HepG2 (cell line): ENCODE measurements at regions not wholly inside any gene's neighbourhood (a gene's known extent, or its start where the extent isn't known, plus 50 kb on each side); places are given as distances from the start of the nearest gene placed in this dataset.

ENCODE experiments used
- AKAP8 ChIP-seq: sonication (generic); formaldehyde crosslinking; IDR thresholded peaks from 2 replicates; pipeline ENCODE4 v1.5.1; 2020; ENCODE audit warnings: mild to moderate bottlenecking, missing genetic modification reagents
- ARHGAP35 ChIP-seq: sonication (generic); formaldehyde crosslinking; IDR thresholded peaks from 2 replicates; pipeline ENCODE4 v1.9.0; 2022; ENCODE audit warnings: mild to moderate bottlenecking, inconsistent platforms, moderate library complexity, missing genetic modification reagents, borderline replicate concordance
- ARID4A ChIP-seq: sonication (generic); formaldehyde crosslinking; IDR thresholded peaks from 2 replicates; pipeline ENCODE4 v1.5.0; 2020; ENCODE audit warnings: mild to moderate bottlenecking, missing genetic modification reagents, borderline replicate concordance
- CENPBD1 ChIP-seq: sonication (generic); formaldehyde crosslinking; IDR thresholded peaks from 2 replicates; pipeline ENCODE4 v1.8.0; 2022; ENCODE audit warnings: missing genetic modification reagents, low read depth, mild to moderate bottlenecking, borderline replicate concordance
- CERS6 ChIP-seq: sonication (generic); formaldehyde crosslinking; IDR thresholded peaks from 2 replicates; pipeline ENCODE4 v1.5.0; 2020; ENCODE audit warnings: missing genetic modification reagents
- DDIT3 ChIP-seq: sonication (generic); formaldehyde crosslinking; IDR thresholded peaks from 2 replicates; pipeline ENCODE4 v1.4.0; 2020; ENCODE audit warnings: mild to moderate bottlenecking, missing genetic modification reagents
- HOXA7 ChIP-seq: sonication (generic); formaldehyde crosslinking; IDR thresholded peaks from 2 replicates; pipeline ENCODE4 v1.8.1; 2022; ENCODE audit warnings: mild to moderate bottlenecking, missing genetic modification reagents, moderate library complexity
- NR2C2 ChIP-seq: sonication (generic); formaldehyde crosslinking; IDR thresholded peaks from 2 replicates; pipeline ENCODE4 v1.4.0; 2020; ENCODE audit warnings: missing genetic modification reagents, mild to moderate bottlenecking, moderate library complexity, borderline replicate concordance
- RELA ChIP-seq: sonication (generic); formaldehyde crosslinking; IDR thresholded peaks from 2 replicates; pipeline ENCODE4 v1.4.0; 2020; ENCODE audit warnings: missing genetic modification reagents
- RXRB ChIP-seq: IDR thresholded peaks from 2 replicates; pipeline ENCODE4 v1.6.1; 2016; ENCODE audit warnings: borderline replicate concordance, missing genetic modification reagents, missing compliant biosample characterization
- SNAPC2 ChIP-seq: sonication (generic); formaldehyde crosslinking; IDR thresholded peaks from 2 replicates; pipeline ENCODE4 v1.8.1; 2022; ENCODE audit warnings: mild to moderate bottlenecking, missing genetic modification reagents
- SP2 ChIP-seq: sonication (generic); formaldehyde crosslinking; IDR thresholded peaks from 2 replicates; pipeline ENCODE4 v1.5.1; 2020; ENCODE audit warnings: mild to moderate bottlenecking, missing genetic modification reagents
- SYNCRIP ChIP-seq: fragments of 200-400 bp; formaldehyde crosslinking; IDR thresholded peaks from 2 replicates; pipeline ENCODE4 v1.6.1; 2018; ENCODE audit warnings: mild to moderate bottlenecking, low read depth, low read length; ENCODE audit not compliant: insufficient read depth
- TFDP2 ChIP-seq: sonication (generic); formaldehyde crosslinking; IDR thresholded peaks from 2 replicates; pipeline ENCODE4 v1.4.0; 2020; ENCODE audit warnings: missing genetic modification reagents
- ZBTB21 ChIP-seq: sonication (generic); formaldehyde crosslinking; IDR thresholded peaks from 2 replicates; pipeline ENCODE4 v1.4.0; 2020; ENCODE audit warnings: missing genetic modification reagents
- ZIK1 ChIP-seq: sonication (generic); formaldehyde crosslinking; IDR thresholded peaks from 2 replicates; pipeline ENCODE4 v1.5.0; 2020; ENCODE audit warnings: mild to moderate bottlenecking, low read depth, missing genetic modification reagents, borderline replicate concordance
- ZNF256 ChIP-seq: sonication (generic); formaldehyde crosslinking; conservative IDR thresholded peaks from 2 replicates; pipeline ENCODE4 v1.4.0; 2020; ENCODE audit warnings: missing genetic modification reagents
- ZNF44 ChIP-seq: sonication (generic); formaldehyde crosslinking; IDR thresholded peaks from 2 replicates; pipeline ENCODE4 v1.5.1; 2020; ENCODE audit warnings: mild to moderate bottlenecking, missing genetic modification reagents
- ZNF512 ChIP-seq: sonication (generic); formaldehyde crosslinking; IDR thresholded peaks from 2 replicates; pipeline ENCODE4 v1.4.0; 2020; ENCODE audit warnings: mild to moderate bottlenecking, missing genetic modification reagents
- ZNF570 ChIP-seq: sonication (generic); formaldehyde crosslinking; IDR thresholded peaks from 2 replicates; pipeline ENCODE4 v1.4.0; 2020; ENCODE audit warnings: mild to moderate bottlenecking, missing genetic modification reagents, borderline replicate concordance
- ZNF747 ChIP-seq: sonication (generic); formaldehyde crosslinking; IDR thresholded peaks from 2 replicates; pipeline ENCODE4 v1.8.1; 2023; ENCODE audit warnings: missing genetic modification reagents, mild to moderate bottlenecking, borderline replicate concordance
- ZNF766 ChIP-seq: sonication (generic); formaldehyde crosslinking; IDR thresholded peaks from 2 replicates; pipeline ENCODE4 v1.5.0; 2020; ENCODE audit warnings: missing genetic modification reagents, borderline replicate concordance
- ZNF891 ChIP-seq: sonication (generic); formaldehyde crosslinking; IDR thresholded peaks from 2 replicates; pipeline ENCODE4 v1.5.0; 2020; ENCODE audit warnings: mild to moderate bottlenecking, missing genetic modification reagents

GRCh38 chr4:157994863-157995262 lies 178.0 kb downstream of the GASK1B start (continued):
- peak; percentile 59; the same call in 1 of the 2 replicates for TF ChIP-seq SNAPC2
- TF ChIP-seq ZNF44 (CRISPR knock-in tag) = no peak
- no peak for TF ChIP-seq AKAP8
- peak; percentile 94 for TF ChIP-seq RXRB (CRISPR knock-in tag)
- TF ChIP-seq ARHGAP35 (CRISPR knock-in tag) = no peak
- peak; percentile 49; the same call in 1 of the 2 replicates for TF ChIP-seq TFDP2
- no peak for TF ChIP-seq ZNF766 (CRISPR knock-in tag)
- no peak for TF ChIP-seq ZNF891
- no peak for TF ChIP-seq ZIK1 (CRISPR knock-in tag)
- no peak for TF ChIP-seq HOXA7 (CRISPR knock-in tag)
- TF ChIP-seq CENPBD1 (CRISPR knock-in tag) = no peak
- TF ChIP-seq ZBTB21 (CRISPR knock-in tag) = peak; percentile 61; the same call in 1 of the 2 replicates
- TF ChIP-seq ZNF512 = no peak
- no peak for TF ChIP-seq DDIT3 (CRISPR knock-in tag)
- TF ChIP-seq ZNF256 (CRISPR knock-in tag) = no peak
- TF ChIP-seq CERS6 = no peak
- no peak for TF ChIP-seq SP2 (CRISPR knock-in tag)
- no peak for TF ChIP-seq SYNCRIP
- no peak for TF ChIP-seq ARID4A (CRISPR knock-in tag)
- no peak for TF ChIP-seq ZNF570 (CRISPR knock-in tag)
- TF ChIP-seq NR2C2 (CRISPR knock-in tag) = peak; percentile 47; the same call in 1 of the 2 replicates
- no peak for TF ChIP-seq RELA (CRISPR knock-in tag)
- no peak for TF ChIP-seq ZNF747 (CRISPR knock-in tag)
